ENCODE measurements at regions not wholly inside any gene's neighbourhood (a gene's known extent, or its start where the extent isn't known, plus 50 kb on each side); places are given as distances from the start of the nearest gene placed in this dataset.

- H3K4me3 ChIP-seq (ENCODE audit: low read depth, poor library complexity, severe bottlenecking) = no peak overlapping the region
- TF ChIP-seq POLR2A (IDR thresholded peaks at IDR 0.05) (no peak), CTCF (IDR thresholded peaks at IDR 0.05) (no peak)
- DNase-seq (ENCODE audit: low spot score in 2 of 2) = no peak
- 32 to 38% methylated on average over 4 of the region's 4 CpGs for WGBS, 2 donors
- intact Hi-C loops (cut with DNase I; ENCODE audit: low total_unique reads) = no loop called here
These were observed 759.4 kb downstream of the SORCS1 start for GRCh38 chr10:106405141-106405540.

- no peak for DNase-seq (ENCODE audit: low spot score in 2 of 2)
- intact Hi-C loops (cut with DNase I; ENCODE audit: low total_unique reads) = no loop called here
- H3K4me3 ChIP-seq (ENCODE audit: low read depth, poor library complexity, severe bottlenecking) = no peak overlapping the region
- TF ChIP-seq CTCF (IDR thresholded peaks at IDR 0.05) = no peak
- TF ChIP-seq POLR2A (IDR thresholded peaks at IDR 0.05) = no peak
- WGBS, 2 donors = 83 to 91% methylated on average over 2 of the region's 2 CpGs
These were observed 762.0 kb downstream of the SORCS1 start for GRCh38 chr10:106402458-106402857.

- no peak for DNase-seq (ENCODE audit: low spot score in 2 of 2)
- intact Hi-C loops (cut with DNase I; ENCODE audit: low total_unique reads) = no loop called here
- no peak overlapping the region for H3K4me3 ChIP-seq (ENCODE audit: low read depth, poor library complexity, severe bottlenecking)
- TF ChIP-seq CTCF (IDR thresholded peaks at IDR 0.05) (no peak), POLR2A (IDR thresholded peaks at IDR 0.05) (no peak)
These were observed 762.5 kb downstream of the SORCS1 start for GRCh38 chr10:106401967-106402366.

GRCh38 chr10:106401161-106401560, 763.3 kb downstream of the SORCS1 start:
- no peak for TF ChIP-seq CTCF (IDR thresholded peaks at IDR 0.05)
- TF ChIP-seq POLR2A (IDR thresholded peaks at IDR 0.05) = no peak

GRCh38 chr10:106399112-106399511, 765.4 kb downstream of the SORCS1 start:
- WGBS, 2 donors = 69 to 90% methylated on average over 4 of the region's 4 CpGs
- no peak overlapping the region for H3K4me3 ChIP-seq (ENCODE audit: low read depth, poor library complexity, severe bottlenecking)
- DNase-seq (ENCODE audit: low spot score in 2 of 2) = no peak
- TF ChIP-seq POLR2A (IDR thresholded peaks at IDR 0.05) (no peak), CTCF (IDR thresholded peaks at IDR 0.05) (no peak)
- intact Hi-C loops (cut with DNase I; ENCODE audit: low total_unique reads) = no loop called here

More at GRCh38 chr10:106401161-106401560, 763.3 kb downstream of the SORCS1 start:
- H3K4me3 ChIP-seq (ENCODE audit: low read depth, poor library complexity, severe bottlenecking) = no peak overlapping the region
- no peak for DNase-seq (ENCODE audit: low spot score in 2 of 2)
- intact Hi-C loops (cut with DNase I; ENCODE audit: low total_unique reads) = no loop called here

GRCh38 chr10:106396192-106396591, 768.3 kb downstream of the SORCS1 start:
- 62 to 65% methylated on average over 2 of the region's 2 CpGs for WGBS, 2 donors
- no peak for TF ChIP-seq CTCF (IDR thresholded peaks at IDR 0.05)
- TF ChIP-seq POLR2A (IDR thresholded peaks at IDR 0.05) = no peak
- intact Hi-C loops (cut with DNase I; ENCODE audit: low total_unique reads) = no loop called here
- no peak overlapping the region for H3K4me3 ChIP-seq (ENCODE audit: low read depth, poor library complexity, severe bottlenecking)
- no peak for DNase-seq (ENCODE audit: low spot score in 2 of 2)

Data from lower leg skin (tissue), 4 donors.